GM12891 (cell line): ENCODE measurements at regions not wholly inside any gene's neighbourhood (a gene's known extent, or its start where the extent isn't known, plus 50 kb on each side); places are given as distances from the start of the nearest gene placed in this dataset.

Experiments
- POLR2A ChIP-seq: IDR thresholded peaks from 2 replicates; pipeline ENCODE4 v1.6.1; 2011; ENCODE audit warnings: low read depth, low read length, control low read depth
- POLR2AphosphoS5 ChIP-seq: IDR thresholded peaks from 2 replicates; pipeline ENCODE4 v1.6.1; 2011; ENCODE audit warnings: low read depth, low read length, control low read depth
- POU2F2 ChIP-seq: IDR thresholded peaks from 2 replicates; pipeline ENCODE4 v1.6.1; 2011; ENCODE audit warnings: low read depth, mild to moderate bottlenecking, control low read depth, low read length, moderate library complexity
- SPI1 ChIP-seq: IDR thresholded peaks from 2 replicates; pipeline ENCODE4 v1.6.1; 2011; ENCODE audit warnings: low read depth, low read length, control low read depth
- TAF1 ChIP-seq: IDR thresholded peaks from 2 replicates; pipeline ENCODE4 v1.6.1; 2011; ENCODE audit warnings: low read depth, low read length, control low read depth

DNA sequence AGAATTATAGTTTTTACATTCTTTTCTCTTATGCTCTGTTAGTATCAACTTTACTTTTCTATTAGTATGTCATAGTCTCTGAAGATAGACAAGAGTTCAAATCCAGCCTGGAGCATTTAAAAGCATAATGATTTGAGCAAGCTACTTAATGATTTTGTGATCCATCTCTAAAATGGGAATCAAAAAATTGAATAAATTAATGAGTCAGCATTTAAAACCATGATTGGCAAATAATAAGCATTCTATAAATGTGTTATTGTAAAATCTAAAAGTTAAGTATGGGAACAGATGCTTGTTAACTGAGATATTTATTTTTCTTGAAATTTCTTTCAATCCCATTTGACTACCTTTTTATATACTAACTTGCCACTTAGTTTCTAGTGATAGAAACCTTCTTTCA, 391.6 kb downstream of the PCDH7 start:
- TF ChIP-seq POLR2AphosphoS5 (no peak), POLR2A (no peak), TAF1 (no peak), SPI1 (no peak), POU2F2 (no peak)
